GM12891 (cell line): ENCODE measurements at regions not wholly inside any gene's neighbourhood (a gene's known extent, or its start where the extent isn't known, plus 50 kb on each side); places are given as distances from the start of the nearest gene placed in this dataset.

ENCODE experiments used
- PAX5 ChIP-seq: IDR thresholded peaks from 2 replicates; pipeline ENCODE4 v1.6.1; 2011; ENCODE audit warnings: low read length, moderate library complexity, mild to moderate bottlenecking; ENCODE audit not compliant: insufficient read depth, severe bottlenecking
- POLR2A ChIP-seq: IDR thresholded peaks from 2 replicates; pipeline ENCODE4 v1.6.1; 2011; ENCODE audit warnings: low read depth, low read length, control low read depth
- POLR2AphosphoS5 ChIP-seq: IDR thresholded peaks from 2 replicates; pipeline ENCODE4 v1.6.1; 2011; ENCODE audit warnings: low read depth, low read length, control low read depth
- POU2F2 ChIP-seq: IDR thresholded peaks from 2 replicates; pipeline ENCODE4 v1.6.1; 2011; ENCODE audit warnings: low read depth, mild to moderate bottlenecking, control low read depth, low read length, moderate library complexity
- SPI1 ChIP-seq: IDR thresholded peaks from 2 replicates; pipeline ENCODE4 v1.6.1; 2011; ENCODE audit warnings: low read depth, low read length, control low read depth
- TAF1 ChIP-seq: IDR thresholded peaks from 2 replicates; pipeline ENCODE4 v1.6.1; 2011; ENCODE audit warnings: low read depth, low read length, control low read depth

DNA sequence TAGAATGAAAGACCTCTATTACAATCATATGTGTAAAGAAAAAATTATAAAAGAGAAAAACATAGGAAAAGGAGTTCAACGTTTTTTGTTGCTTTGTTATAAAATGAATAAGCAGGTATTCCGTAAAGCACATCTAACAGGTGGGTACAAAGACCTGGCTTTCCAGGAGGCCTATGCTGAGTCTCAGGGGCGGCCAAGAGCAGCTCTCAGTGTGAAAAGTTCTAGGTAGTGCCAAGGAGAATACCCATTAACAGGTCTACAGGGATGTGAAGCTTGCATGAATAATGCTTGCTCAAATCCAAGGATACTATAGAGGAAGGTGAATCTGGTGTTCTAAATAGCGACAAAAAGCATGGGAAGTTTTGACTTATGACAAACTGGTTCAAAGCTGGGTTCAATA, 944.4 kb downstream of the PDHA2 start:
- TF ChIP-seq POLR2A (no peak), POLR2AphosphoS5 (no peak), TAF1 (no peak), POU2F2 (no peak), PAX5 (no peak), SPI1 (no peak)
